HepG2 (cell line): ENCODE measurements at regions not wholly inside any gene's neighbourhood (a gene's known extent, or its start where the extent isn't known, plus 50 kb on each side); places are given as distances from the start of the nearest gene placed in this dataset.

Source experiments
- AKAP8 ChIP-seq: sonication (generic); formaldehyde crosslinking; IDR thresholded peaks from 2 replicates; pipeline ENCODE4 v1.5.1; 2020; ENCODE audit warnings: mild to moderate bottlenecking, missing genetic modification reagents
- ARID2 ChIP-seq: sonication (generic); formaldehyde crosslinking; IDR thresholded peaks from 2 replicates; pipeline ENCODE4 v1.8.1; 2022; ENCODE audit warnings: mild to moderate bottlenecking, missing genetic modification reagents, borderline replicate concordance
- CBX2 ChIP-seq, 2 experiments: fragments of 200-600 bp in 1 of 2; sonication (generic); formaldehyde crosslinking in 1 of 2; IDR thresholded peaks; 2 replicates each; pipeline versions ENCODE4 v1.7.0 to v1.8.1; 2018 to 2022; ENCODE audit warnings: low read depth in 2 of 2, low read length in 1 of 2, mild to moderate bottlenecking in 1 of 2, missing genetic modification reagents in 1 of 2
- CCDC6 ChIP-seq: sonication (generic); formaldehyde crosslinking; IDR thresholded peaks from 2 replicates; pipeline ENCODE4 v1.8.1; 2022; ENCODE audit warnings: mild to moderate bottlenecking, missing genetic modification reagents, moderate library complexity
- GABPB1 ChIP-seq: IDR thresholded peaks from 2 replicates; pipeline ENCODE4 v1.6.1; 2016; ENCODE audit warnings: mild to moderate bottlenecking, missing genetic modification reagents, moderate library complexity, missing compliant biosample characterization
- HNF4A ChIP-seq: sonication (generic); formaldehyde crosslinking; IDR thresholded peaks from 2 replicates; pipeline ENCODE4 v1.4.0; 2020; ENCODE audit warnings: missing genetic modification reagents
- MIER3 ChIP-seq: IDR thresholded peaks from 2 replicates; pipeline ENCODE4 v1.6.1; 2016; ENCODE audit warnings: missing compliant biosample characterization, borderline replicate concordance
- MLLT10 ChIP-seq: sonication (generic); formaldehyde crosslinking; IDR thresholded peaks from 2 replicates; pipeline ENCODE4 v1.4.0; 2020; ENCODE audit warnings: missing genetic modification reagents
- MTA3 ChIP-seq: sonication (generic); formaldehyde crosslinking; IDR thresholded peaks from 2 replicates; pipeline ENCODE4 v1.4.0; 2020; ENCODE audit warnings: missing genetic modification reagents
- NBN ChIP-seq: fragments of 450-650 bp; conservative IDR thresholded peaks from 2 replicates; pipeline ENCODE4 v1.6.1; 2017
- RFX5 ChIP-seq: IDR thresholded peaks from 2 replicates; pipeline ENCODE4 v1.6.1; 2011; ENCODE audit warnings: low read depth, low read length, improper control_type of control experiment
- SOX13 ChIP-seq, 3 experiments: fragments of 450-650 bp in 1 of 3; sonication (generic) in 1 of 3; formaldehyde crosslinking in 1 of 3; IDR thresholded peaks in 2 of 3; conservative IDR thresholded peaks in 1 of 3; 2 replicates each; pipeline versions ENCODE4 v1.5.0 to v1.6.1; 2016 to 2020; ENCODE audit warnings: antibody characterized with exemption in 1 of 3, mild to moderate bottlenecking in 1 of 3, missing compliant biosample characterization in 1 of 3, missing genetic modification reagents in 1 of 3, moderate library complexity in 1 of 3
- TGIF2 ChIP-seq: IDR thresholded peaks from 2 replicates; pipeline ENCODE4 v1.6.1; 2016; ENCODE audit warnings: control low read depth, missing compliant biosample characterization
- THAP11 ChIP-seq: IDR thresholded peaks from 2 replicates; pipeline ENCODE4 v1.6.1; 2016; ENCODE audit warnings: missing biosample characterization, missing genetic modification reagents
- ZNF12 ChIP-seq: sonication (generic); formaldehyde crosslinking; IDR thresholded peaks from 2 replicates; pipeline ENCODE4 v1.5.0; 2020; ENCODE audit warnings: missing genetic modification reagents
- ZNF562 ChIP-seq: sonication (generic); formaldehyde crosslinking; IDR thresholded peaks from 2 replicates; pipeline ENCODE4 v1.8.0; 2022; ENCODE audit warnings: missing genetic modification reagents, borderline replicate concordance
- ZNF619 ChIP-seq: sonication (generic); formaldehyde crosslinking; IDR thresholded peaks from 2 replicates; pipeline ENCODE4 v1.4.0; 2020; ENCODE audit warnings: mild to moderate bottlenecking, missing genetic modification reagents
- ZZZ3 ChIP-seq: sonication (generic); formaldehyde crosslinking; IDR thresholded peaks from 2 replicates; pipeline ENCODE4 v1.4.0; 2020; ENCODE audit warnings: missing genetic modification reagents, mild to moderate bottlenecking, borderline replicate concordance
- TF ChIP-seq, protein P1 (sequence below): sonication (generic); formaldehyde crosslinking; IDR thresholded peaks from 2 replicates; pipeline ENCODE4 v1.4.0; 2020; ENCODE audit warnings: missing genetic modification reagents, mild to moderate bottlenecking, borderline replicate concordance
- TF ChIP-seq, protein P2 (sequence below): sonication (generic); formaldehyde crosslinking; IDR thresholded peaks from 2 replicates; pipeline ENCODE4 v1.5.0; 2020; ENCODE audit warnings: mild to moderate bottlenecking, missing genetic modification reagents, borderline replicate concordance
- TF ChIP-seq, protein P3 (sequence below): sonication (generic); formaldehyde crosslinking; IDR thresholded peaks from 2 replicates; pipeline ENCODE4 v1.4.0; 2020; ENCODE audit warnings: missing genetic modification reagents, borderline replicate concordance
- TF ChIP-seq, protein P4 (sequence below): IDR thresholded peaks from 2 replicates; pipeline ENCODE4 v1.6.1; 2016; ENCODE audit warnings: low read depth

DNA sequence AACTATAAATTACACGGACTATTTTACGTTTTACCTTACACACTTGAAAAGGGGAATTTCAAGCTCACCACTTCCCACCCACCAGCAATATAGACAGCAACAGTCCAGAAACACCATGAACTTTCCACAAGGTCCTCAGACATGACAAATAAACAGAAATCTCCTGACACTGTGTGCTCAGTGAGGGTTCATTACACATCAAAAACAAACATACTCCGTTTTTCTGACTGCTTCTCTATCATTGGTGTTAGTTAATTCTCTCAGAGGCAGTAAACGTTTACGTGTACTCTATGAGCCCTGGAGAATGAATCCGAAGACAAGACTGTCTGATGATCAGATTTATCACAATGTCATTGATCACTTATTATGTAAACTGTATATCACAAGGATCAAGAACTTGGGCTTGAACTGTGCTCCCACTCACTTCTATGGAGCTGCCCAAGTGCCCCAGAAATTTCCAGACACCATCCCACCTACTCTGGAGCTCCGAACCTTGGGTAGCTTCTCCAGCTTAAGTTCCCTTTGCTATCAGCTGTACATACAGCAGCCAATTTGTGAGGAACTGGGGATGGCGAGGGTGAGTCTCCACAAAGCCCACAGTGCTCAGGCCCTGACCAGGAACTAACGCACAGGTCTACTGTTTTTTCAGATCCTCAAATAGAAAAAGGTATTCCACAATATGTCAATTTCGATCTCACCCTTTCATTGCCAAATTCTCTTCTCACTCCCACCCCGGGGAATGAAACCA lies 86.0 kb downstream of the ALDH8A1 start (continued):
- TF ChIP-seq, protein P1, sequence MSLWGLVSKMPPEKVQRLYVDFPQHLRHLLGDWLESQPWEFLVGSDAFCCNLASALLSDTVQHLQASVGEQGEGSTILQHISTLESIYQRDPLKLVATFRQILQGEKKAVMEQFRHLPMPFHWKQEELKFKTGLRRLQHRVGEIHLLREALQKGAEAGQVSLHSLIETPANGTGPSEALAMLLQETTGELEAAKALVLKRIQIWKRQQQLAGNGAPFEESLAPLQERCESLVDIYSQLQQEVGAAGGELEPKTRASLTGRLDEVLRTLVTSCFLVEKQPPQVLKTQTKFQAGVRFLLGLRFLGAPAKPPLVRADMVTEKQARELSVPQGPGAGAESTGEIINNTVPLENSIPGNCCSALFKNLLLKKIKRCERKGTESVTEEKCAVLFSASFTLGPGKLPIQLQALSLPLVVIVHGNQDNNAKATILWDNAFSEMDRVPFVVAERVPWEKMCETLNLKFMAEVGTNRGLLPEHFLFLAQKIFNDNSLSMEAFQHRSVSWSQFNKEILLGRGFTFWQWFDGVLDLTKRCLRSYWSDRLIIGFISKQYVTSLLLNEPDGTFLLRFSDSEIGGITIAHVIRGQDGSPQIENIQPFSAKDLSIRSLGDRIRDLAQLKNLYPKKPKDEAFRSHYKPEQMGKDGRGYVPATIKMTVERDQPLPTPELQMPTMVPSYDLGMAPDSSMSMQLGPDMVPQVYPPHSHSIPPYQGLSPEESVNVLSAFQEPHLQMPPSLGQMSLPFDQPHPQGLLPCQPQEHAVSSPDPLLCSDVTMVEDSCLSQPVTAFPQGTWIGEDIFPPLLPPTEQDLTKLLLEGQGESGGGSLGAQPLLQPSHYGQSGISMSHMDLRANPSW (CRISPR knock-in tag) = no peak
- no peak for TF ChIP-seq CBX2 (IDR thresholded peaks at IDR 0.05; ENCODE audit: low read depth, low read length)
- no peak for TF ChIP-seq CBX2 (CRISPR knock-in tag; IDR thresholded peaks at IDR 0.05; ENCODE audit: low read depth)
- TF ChIP-seq RFX5 = no peak
- TF ChIP-seq ZNF562 = no peak
- 0 out of 2 replicates have a peak, but pooled peaks have one; percentile 21 for TF ChIP-seq MIER3 (CRISPR knock-in tag)
- TF ChIP-seq GABPB1 (CRISPR knock-in tag) = no peak
- TF ChIP-seq, protein P2, sequence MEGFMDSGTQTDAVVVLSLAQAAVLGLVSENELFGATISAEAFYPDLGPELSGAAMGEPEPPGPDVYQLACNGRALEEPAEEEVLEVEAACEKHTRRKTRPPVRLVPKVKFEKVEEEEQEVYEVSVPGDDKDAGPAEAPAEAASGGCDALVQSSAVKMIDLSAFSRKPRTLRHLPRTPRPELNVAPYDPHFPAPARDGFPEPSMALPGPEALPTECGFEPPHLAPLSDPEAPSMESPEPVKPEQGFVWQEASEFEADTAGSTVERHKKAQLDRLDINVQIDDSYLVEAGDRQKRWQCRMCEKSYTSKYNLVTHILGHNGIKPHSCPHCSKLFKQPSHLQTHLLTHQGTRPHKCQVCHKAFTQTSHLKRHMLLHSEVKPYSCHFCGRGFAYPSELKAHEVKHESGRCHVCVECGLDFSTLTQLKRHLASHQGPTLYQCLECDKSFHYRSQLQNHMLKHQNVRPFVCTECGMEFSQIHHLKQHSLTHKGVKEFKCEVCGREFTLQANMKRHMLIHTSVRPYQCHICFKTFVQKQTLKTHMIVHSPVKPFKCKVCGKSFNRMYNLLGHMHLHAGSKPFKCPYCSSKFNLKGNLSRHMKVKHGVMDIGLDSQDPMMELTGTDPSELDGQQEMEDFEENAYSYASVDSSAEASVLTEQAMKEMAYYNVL (CRISPR knock-in tag) = no peak
- TF ChIP-seq ZNF619 = no peak
- no peak for TF ChIP-seq ZNF12 (CRISPR knock-in tag)
- TF ChIP-seq NBN = no peak
- TF ChIP-seq TGIF2 (CRISPR knock-in tag) = no peak
- TF ChIP-seq AKAP8 (CRISPR knock-in tag) = no peak
- TF ChIP-seq SOX13 (IDR thresholded peaks at IDR 0.05) = no peak
- peak in 1 of 2 experiments; percentile 14; a peak in 1 of 4 replicates for TF ChIP-seq SOX13 (CRISPR knock-in tag; conservative IDR thresholded peaks at IDR 0.05 in 1 of 2, IDR thresholded peaks at IDR 0.05 in 1 of 2)
- TF ChIP-seq, protein P3, sequence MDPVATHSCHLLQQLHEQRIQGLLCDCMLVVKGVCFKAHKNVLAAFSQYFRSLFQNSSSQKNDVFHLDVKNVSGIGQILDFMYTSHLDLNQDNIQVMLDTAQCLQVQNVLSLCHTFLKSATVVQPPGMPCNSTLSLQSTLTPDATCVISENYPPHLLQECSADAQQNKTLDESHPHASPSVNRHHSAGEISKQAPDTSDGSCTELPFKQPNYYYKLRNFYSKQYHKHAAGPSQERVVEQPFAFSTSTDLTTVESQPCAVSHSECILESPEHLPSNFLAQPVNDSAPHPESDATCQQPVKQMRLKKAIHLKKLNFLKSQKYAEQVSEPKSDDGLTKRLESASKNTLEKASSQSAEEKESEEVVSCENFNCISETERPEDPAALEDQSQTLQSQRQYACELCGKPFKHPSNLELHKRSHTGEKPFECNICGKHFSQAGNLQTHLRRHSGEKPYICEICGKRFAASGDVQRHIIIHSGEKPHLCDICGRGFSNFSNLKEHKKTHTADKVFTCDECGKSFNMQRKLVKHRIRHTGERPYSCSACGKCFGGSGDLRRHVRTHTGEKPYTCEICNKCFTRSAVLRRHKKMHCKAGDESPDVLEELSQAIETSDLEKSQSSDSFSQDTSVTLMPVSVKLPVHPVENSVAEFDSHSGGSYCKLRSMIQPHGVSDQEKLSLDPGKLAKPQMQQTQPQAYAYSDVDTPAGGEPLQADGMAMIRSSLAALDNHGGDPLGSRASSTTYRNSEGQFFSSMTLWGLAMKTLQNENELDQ (CRISPR knock-in tag) = no peak
- TF ChIP-seq MTA3 (CRISPR knock-in tag) = no peak
- no peak for TF ChIP-seq CCDC6 (CRISPR knock-in tag)
- TF ChIP-seq THAP11 (CRISPR knock-in tag) = no peak
- TF ChIP-seq MLLT10 (CRISPR knock-in tag) = no peak
- no peak for TF ChIP-seq ZZZ3 (CRISPR knock-in tag)
- TF ChIP-seq, protein P4, sequence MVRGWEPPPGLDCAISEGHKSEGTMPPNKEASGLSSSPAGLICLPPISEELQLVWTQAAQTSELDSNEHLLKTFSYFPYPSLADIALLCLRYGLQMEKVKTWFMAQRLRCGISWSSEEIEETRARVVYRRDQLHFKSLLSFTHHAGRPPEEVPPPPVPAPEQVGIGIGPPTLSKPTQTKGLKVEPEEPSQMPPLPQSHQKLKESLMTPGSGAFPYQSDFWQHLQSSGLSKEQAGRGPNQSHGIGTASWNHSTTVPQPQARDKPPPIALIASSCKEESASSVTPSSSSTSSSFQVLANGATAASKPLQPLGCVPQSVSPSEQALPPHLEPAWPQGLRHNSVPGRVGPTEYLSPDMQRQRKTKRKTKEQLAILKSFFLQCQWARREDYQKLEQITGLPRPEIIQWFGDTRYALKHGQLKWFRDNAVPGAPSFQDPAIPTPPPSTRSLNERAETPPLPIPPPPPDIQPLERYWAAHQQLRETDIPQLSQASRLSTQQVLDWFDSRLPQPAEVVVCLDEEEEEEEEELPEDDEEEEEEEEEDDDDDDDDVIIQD (CRISPR knock-in tag) = no peak
- no peak for TF ChIP-seq ARID2 (CRISPR knock-in tag)
- 0 out of 2 replicates have a peak, but pooled peaks have one; percentile 8 for TF ChIP-seq HNF4A (CRISPR knock-in tag)
